ENCODE measurements at regions not wholly inside any gene's neighbourhood (a gene's known extent, or its start where the extent isn't known, plus 50 kb on each side); places are given as distances from the start of the nearest gene placed in this dataset.

GRCh38 chr15:38647683-38648082, 83.1 kb upstream of the RASGRP1 start:
- no peak for DNase-seq (ENCODE audit: low spot score)

- DNase-seq (ENCODE audit: low spot score) = no peak
Observed at GRCh38 chr15:38648121-38648843, 83.7 kb upstream of the RASGRP1 start.

DNA sequence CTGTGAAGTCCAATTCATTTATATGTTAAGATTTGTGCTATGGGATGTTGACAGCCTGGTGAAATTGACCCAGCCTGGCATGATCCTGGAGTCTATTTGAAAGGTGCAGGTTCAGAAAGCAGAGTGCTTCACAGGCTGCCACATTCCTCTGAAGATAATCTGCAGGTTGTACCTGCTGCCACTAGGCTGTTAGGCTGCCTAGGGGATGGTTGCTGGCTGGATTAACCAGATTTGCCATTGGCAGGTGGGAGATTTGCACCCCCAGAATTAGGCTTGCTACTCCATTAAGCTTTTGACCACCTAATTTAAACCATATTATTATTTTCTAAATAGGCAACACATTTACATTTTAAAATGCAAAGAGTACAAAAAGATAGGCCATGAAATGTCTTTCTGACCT, 85.8 kb upstream of the RASGRP1 start:
- DNase-seq (ENCODE audit: low spot score) = no peak

DNA sequence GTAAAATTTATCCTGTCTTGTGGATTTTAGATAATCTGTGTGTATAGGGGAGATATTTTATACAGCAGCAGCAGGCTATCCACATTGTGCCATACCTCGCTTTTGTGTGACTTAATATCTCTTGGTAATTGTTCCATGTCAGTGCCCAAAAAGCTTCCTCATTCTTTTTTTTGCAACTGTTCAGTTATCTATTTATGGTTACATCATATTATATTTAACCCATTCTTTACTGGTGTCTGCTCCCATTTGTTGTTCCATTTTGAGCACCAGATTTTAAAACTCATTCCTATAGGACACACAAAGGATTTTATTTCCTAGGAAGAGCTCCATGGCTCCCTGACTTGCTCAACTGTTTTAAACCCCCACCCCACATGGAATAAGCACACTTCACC, 86.3 kb upstream of the RASGRP1 start:
- no peak for DNase-seq (ENCODE audit: low spot score)

GRCh38 chr15:38651328-38652038, 86.9 kb upstream of the RASGRP1 start:
- peak; percentile 68 for DNase-seq (ENCODE audit: low spot score)

DNA sequence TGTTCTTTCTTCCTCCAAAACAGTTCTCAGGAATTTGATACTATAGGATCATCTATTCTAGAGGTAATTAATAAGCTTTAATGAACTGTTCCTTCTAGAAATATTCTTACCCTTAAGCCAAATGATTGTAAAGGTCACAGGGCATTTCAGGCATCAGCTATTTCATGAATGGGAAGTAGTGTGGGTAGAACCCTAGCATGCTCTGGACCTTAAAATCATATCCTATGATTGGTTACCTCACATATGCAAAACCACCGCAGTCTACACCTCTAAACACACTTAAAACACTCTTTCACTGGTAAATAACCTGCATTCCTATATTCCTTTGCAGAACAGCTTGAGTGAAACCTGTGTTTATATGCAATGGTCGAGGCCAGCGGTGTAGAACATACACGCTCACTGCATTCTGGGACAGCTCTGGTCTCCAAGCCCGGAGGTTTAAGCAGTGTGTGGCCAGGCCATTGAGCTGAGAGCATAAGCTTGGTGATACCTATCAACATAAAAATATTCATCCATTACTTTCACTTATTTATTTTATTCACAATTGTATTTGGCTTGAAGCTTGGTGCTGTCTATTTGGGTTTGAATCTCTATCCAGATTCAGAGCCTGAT, 87.7 kb upstream of the RASGRP1 start:
- DNase-seq (ENCODE audit: low spot score) = no peak

GRCh38 chr15:38652998-38653397, 88.4 kb upstream of the RASGRP1 start:
- DNase-seq (ENCODE audit: low spot score) = peak; percentile 79

DNA sequence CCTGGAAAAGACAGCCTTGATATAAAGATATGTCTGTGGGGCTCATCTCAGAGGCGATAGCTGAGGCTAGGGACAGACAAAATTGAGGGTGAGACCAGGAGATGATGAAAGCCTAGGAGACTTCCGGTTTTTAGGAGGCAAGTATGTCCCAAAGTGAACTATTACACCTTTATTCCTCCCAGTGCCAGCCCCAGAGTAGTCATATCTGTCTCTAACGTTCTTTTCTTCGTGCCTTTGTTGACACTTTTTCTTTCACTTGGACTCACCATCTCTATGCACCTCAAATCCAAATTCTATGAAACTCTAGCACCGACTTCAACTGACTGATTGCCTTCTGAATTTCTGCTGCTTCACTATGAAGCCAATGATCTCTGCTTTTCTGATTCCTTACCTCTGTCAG, 93.8 kb upstream of the RASGRP1 start:
- peak; percentile 33 for DNase-seq (ENCODE audit: low spot score)

DNA sequence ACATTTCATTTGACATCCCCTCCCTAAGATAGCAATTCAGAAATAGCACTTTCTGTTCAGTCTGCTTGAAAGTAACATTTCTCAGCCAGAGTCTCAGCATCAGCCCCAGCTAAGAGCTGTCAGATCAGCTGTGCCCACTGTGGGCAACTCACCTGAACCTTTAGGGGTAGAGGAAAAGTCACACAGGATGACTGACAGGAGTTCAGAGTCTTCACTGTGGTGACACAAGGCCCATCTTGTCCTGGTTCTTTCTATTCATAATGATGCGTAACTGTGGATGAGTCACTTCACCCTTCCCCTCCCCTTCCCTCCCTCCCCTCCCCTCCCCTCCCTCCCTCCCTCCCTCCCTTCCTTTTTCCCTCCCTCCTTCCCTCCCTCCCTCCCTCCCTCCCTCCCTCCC, 96.1 kb upstream of the RASGRP1 start:
- no peak for DNase-seq (ENCODE audit: low spot score)

DNA sequence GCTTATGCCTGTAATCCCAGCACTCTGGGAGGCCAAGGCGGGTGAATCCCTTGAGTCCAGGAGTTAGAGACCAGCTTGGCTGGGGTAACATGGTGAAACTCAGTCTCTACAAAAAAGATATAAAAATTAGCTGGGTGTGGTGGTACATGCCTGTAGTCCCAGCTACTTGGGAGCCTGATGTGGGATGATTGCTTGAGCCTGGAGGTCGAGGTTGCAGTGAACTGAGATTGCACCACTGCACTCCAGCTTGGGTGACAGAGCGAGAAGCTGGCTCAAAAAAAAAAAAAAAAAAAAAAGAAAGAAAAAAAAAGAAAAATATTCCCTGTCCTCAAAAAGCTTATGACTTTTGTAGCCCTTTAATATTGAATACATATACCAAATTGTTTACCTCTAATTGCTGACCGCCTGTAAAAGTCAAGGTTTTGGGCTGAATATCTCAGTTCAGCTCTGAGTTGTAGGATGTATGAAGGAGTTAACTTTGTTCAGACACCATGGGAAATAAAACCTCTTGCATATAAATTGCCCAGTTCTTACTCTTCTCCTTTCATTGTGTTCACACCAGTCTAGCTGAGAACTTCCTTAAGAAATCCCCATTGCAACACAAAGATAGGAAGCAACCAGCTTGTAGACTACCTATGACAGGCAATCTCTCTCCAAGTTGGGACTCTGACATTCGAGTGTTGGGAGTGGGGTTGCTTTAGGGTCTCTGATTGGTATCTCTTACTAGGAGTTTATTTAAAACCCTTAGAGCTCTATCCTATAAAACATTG, 97.6 kb upstream of the RASGRP1 start:
- no peak for DNase-seq (ENCODE audit: low spot score)

DNA sequence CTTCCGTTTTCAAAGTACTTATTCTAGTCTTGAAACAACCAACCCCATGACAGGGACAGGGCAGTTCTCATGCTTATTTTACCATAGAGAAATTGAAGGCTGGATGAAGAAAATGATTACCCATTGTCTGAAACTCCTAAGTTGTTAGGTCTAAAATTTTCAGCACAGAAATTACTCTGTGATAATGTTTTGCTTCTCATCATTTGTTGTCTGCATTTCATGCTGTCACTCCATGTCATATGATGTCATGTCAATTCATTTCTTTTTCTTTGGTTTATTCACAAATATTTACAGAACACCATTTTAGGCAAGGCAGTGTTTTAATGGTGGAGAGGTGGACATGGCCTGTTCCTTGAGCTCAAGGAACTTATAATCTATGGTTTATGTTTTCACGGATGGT, 98.2 kb upstream of the RASGRP1 start:
- DNase-seq (ENCODE audit: low spot score) = no peak

DNA sequence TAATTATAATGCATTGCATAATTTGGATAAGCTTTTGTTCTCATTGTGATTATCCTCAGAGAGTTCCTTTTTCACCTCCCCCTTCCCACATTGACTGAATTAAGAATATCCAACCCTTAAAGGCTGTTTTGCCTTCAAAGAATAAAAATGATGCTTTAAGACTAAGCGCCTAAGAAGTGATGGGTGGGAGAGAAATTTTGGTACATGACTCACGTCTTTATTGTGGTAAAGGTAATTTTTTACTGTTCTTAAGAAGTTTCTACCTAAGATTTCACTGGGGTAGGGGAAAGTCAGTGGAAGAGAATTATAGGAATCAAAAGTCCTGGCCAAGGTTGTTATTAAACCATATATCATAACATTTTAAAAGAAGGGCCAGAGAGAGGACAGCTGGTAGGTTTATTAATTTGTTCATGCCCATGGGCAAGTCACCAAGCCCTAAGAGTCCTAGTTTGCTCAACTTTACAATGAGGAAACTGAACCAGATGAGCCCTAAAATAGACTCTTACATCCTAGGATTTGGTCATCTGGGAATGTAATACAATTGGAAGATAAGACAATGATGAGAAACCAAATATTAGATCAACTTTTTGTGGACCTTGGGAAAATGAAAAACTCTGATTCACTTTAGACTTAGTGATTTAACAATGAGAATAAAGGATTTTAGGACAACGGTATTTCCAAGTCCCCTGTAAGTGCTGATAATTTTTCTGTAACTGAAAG, 101.1 kb upstream of the RASGRP1 start:
- DNase-seq (ENCODE audit: low spot score) = no peak

GRCh38 chr15:38666865-38667510, 102.4 kb upstream of the RASGRP1 start:
- no peak for DNase-seq (ENCODE audit: low spot score)

- DNase-seq (ENCODE audit: low spot score) = no peak
Observed at GRCh38 chr15:38667890-38668850, 103.6 kb upstream of the RASGRP1 start.

DNA sequence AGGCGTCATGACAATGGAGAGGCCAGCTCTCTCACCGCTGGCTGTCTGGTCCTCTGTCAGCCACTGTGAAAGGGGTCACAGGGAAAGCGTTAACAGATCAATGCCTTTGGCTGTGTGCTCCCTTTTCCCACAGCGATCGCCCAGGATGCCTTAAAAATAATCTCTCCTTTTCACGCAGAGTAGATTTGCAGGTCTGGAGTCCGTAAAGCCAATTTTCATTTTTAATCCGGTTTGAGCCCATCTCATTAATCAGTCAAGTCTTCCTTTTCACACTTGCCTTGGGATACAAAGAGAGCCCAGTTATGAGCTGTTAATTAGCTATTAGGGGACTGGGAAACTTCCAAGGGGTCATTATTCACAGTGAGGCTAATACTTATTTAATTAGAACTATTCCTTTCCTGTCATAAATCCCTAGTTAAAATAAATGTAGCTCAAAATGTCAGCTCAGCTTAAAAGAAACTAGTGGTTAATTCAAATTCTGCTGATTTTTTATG, 104.3 kb upstream of the RASGRP1 start:
- DNase-seq (ENCODE audit: low spot score) = no peak

- DNase-seq (ENCODE audit: low spot score) = no peak
Observed at GRCh38 chr15:38670128-38671005, 105.8 kb upstream of the RASGRP1 start.

- DNase-seq (ENCODE audit: low spot score) = no peak
Observed at GRCh38 chr15:38671006-38671387, 106.4 kb upstream of the RASGRP1 start.

DNA sequence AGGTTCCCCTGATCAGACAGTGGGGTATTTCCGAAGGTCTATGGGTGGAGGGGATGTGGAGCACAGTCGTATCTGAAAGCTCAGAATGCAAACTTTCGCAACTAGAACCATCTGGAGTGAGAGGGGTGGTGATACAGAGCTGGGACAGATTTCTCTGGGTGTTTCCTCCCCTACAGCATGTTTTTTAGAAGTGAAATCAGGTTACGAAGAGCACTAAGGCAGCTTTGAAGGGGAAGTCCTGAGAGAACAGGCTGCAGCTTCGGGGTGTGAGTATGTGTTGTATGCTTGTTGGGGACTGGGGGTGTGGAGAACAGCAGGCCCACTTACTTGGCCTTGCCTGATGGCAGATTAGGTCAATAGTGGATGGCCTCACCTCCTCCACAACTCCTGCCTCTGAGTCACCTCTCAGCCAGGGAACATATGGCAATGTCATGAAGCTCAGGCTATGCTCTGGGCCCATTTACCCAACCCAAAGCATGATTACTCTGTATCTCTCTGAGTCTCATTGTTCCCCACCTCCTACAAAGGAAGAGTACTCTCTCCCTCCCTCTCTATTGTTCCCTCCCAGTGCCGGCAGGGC, 107.2 kb upstream of the RASGRP1 start:
- no peak for DNase-seq (ENCODE audit: low spot score)

DNA sequence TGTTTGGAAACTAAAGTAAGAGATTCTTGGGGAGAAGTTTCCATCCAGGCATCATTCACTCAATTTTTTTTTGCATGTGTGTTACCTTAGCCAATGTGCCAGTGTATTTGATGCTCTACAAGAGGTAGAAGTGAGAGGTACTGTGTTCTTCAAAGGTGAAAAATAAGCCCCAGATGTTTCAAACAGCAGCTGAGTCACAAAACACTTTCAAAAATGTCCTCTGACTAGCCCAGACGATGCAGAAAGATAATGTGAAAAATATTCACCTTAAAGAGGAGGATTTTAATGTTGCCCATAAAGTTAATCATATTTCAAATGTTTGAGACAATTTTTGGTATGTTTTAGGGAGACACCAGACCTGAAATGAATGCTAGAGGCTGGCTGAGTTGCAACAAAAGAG, 107.7 kb upstream of the RASGRP1 start:
- no peak for DNase-seq (ENCODE audit: low spot score)

Measured in activated CD4-positive, alpha-beta T cell treated with anti-CD3 and anti-CD28 coated beads, Interleukin-2, Interleukin-4, amounts not matched to agents 100 ng/mL and 50 ng/mL, durations not matched to agents 16 hours and 8 hours (primary cell).